ENCODE measurements at regions not wholly inside any gene's neighbourhood (a gene's known extent, or its start where the extent isn't known, plus 50 kb on each side); places are given as distances from the start of the nearest gene placed in this dataset.

DNA sequence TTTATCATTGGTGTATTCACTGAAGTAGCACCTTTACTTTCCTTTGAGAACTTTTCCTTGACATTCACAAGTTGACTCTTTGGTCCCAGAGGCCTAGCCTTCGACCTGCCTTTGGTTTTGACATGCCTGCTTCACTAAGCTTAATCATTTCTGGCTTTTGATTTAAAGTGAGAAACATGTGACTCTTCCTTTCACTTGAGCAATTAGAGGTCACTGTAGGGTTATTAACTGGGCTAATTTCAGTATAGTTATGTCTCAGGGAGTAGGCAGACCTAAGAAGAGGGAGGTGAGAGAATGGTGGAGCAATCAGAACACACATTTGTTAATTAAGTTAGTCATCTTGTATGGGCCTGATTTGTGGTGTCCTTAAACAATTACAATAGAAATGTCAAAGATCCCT is 1040.7 kb upstream of the SLC39A10 start:
- TF ChIP-seq, protein P1, sequence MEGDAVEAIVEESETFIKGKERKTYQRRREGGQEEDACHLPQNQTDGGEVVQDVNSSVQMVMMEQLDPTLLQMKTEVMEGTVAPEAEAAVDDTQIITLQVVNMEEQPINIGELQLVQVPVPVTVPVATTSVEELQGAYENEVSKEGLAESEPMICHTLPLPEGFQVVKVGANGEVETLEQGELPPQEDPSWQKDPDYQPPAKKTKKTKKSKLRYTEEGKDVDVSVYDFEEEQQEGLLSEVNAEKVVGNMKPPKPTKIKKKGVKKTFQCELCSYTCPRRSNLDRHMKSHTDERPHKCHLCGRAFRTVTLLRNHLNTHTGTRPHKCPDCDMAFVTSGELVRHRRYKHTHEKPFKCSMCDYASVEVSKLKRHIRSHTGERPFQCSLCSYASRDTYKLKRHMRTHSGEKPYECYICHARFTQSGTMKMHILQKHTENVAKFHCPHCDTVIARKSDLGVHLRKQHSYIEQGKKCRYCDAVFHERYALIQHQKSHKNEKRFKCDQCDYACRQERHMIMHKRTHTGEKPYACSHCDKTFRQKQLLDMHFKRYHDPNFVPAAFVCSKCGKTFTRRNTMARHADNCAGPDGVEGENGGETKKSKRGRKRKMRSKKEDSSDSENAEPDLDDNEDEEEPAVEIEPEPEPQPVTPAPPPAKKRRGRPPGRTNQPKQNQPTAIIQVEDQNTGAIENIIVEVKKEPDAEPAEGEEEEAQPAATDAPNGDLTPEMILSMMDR (IDR thresholded peaks at IDR 0.05; ENCODE audit: low read depth, low read length) = no peak
- no peak for TF ChIP-seq EZH2phosphoT487 (IDR thresholded peaks at IDR 0.05; ENCODE audit: low read depth)
